ENCODE measurements at regions not wholly inside any gene's neighbourhood (a gene's known extent, or its start where the extent isn't known, plus 50 kb on each side); places are given as distances from the start of the nearest gene placed in this dataset.

- no TSS peak for BruUV-seq (replicated peaks)
- Histone ChIP-seq H3K27ac (ENCODE audit: extremely low read length, insufficient read depth, low read length) (no peak overlapping the region), H3K36me3 (replicated peaks in 1 of 2; ENCODE audit: control insufficient read depth in 1 of 2, insufficient read depth in 2 of 2, low read length in 2 of 2) (no peaks in the 10 kb centered on the region), H3K4me3 (replicated peaks in 1 of 3; ENCODE audit: insufficient read depth in 1 of 3, low read depth in 2 of 3, low read length in 3 of 3) (no peak overlapping the region), H3K9ac (ENCODE audit: insufficient read depth, low read depth, low read length) (no peak overlapping the region), H2AFZ (ENCODE audit: low read length) (no peak overlapping the region), H3K9me3 (ENCODE audit: low read length) (no peaks in the 10 kb centered on the region), H4K20me1 (ENCODE audit: insufficient read depth, low read length) (no peaks in the 10 kb centered on the region), H3K4me2 (ENCODE audit: low read depth, low read length) (no peak overlapping the region), H3K79me2 (ENCODE audit: insufficient read depth, low read length) (no peaks in the 10 kb centered on the region), H3K4me1 (ENCODE audit: insufficient read depth, low read length) (no peaks in the 10 kb centered on the region), H3K27me3 (ENCODE audit: control insufficient read depth in 1 of 2, insufficient read depth in 2 of 2, low read length in 2 of 2) (no peaks in the 10 kb centered on the region)
- ChIA-PET POLR2A (no interaction called here), CTCF (ENCODE audit: low intra/inter-chr PET ratio, low total read pairs) (no interaction called here)
- intact Hi-C loops (cut with micrococcal nuclease; ENCODE audit: unreplicated experiment), result loop anchor here (5.0 to 10.0 kb wide), 2 partner anchors 101 to 193 kb away; no protein-coding TSS in a partner anchor
- DNase-seq (ENCODE audit: low spot score), result no peak
- TF ChIP-seq, protein P1, sequence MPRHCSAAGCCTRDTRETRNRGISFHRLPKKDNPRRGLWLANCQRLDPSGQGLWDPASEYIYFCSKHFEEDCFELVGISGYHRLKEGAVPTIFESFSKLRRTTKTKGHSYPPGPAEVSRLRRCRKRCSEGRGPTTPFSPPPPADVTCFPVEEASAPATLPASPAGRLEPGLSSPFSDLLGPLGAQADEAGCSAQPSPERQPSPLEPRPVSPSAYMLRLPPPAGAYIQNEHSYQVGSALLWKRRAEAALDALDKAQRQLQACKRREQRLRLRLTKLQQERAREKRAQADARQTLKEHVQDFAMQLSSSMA (CRISPR knock-in tag; IDR thresholded peaks at IDR 0.05), result no peak
- no peak for TF ChIP-seq ZC3H4 (CRISPR knock-in tag; IDR thresholded peaks at IDR 0.05; ENCODE audit: borderline replicate concordance)
- no peak for TF ChIP-seq PLSCR1 (CRISPR knock-in tag; IDR thresholded peaks at IDR 0.05; ENCODE audit: borderline replicate concordance)
- TF ChIP-seq, protein P2, sequence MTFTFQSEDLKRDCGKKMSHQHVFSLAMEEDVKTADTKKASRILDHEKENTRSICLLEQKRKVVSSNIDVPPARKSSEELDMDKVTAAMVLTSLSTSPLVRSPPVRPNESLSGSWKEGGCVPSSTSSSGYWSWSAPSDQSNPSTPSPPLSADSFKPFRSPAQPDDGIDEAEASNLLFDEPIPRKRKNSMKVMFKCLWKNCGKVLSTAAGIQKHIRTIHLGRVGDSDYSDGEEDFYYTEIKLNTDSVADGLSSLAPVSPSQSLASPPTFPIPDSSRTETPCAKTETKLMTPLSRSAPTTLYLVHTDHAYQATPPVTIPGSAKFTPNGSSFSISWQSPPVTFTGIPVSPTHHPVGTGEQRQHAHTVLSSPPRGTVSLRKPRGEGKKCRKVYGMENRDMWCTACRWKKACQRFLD (CRISPR knock-in tag; IDR thresholded peaks at IDR 0.05; ENCODE audit: borderline replicate concordance), result no peak
- no peak for TF ChIP-seq KDM4B (CRISPR knock-in tag; IDR thresholded peaks at IDR 0.05)
- TF ChIP-seq ZNF891 (CRISPR knock-in tag; IDR thresholded peaks at IDR 0.05), result no peak
- TF ChIP-seq, protein P3, sequence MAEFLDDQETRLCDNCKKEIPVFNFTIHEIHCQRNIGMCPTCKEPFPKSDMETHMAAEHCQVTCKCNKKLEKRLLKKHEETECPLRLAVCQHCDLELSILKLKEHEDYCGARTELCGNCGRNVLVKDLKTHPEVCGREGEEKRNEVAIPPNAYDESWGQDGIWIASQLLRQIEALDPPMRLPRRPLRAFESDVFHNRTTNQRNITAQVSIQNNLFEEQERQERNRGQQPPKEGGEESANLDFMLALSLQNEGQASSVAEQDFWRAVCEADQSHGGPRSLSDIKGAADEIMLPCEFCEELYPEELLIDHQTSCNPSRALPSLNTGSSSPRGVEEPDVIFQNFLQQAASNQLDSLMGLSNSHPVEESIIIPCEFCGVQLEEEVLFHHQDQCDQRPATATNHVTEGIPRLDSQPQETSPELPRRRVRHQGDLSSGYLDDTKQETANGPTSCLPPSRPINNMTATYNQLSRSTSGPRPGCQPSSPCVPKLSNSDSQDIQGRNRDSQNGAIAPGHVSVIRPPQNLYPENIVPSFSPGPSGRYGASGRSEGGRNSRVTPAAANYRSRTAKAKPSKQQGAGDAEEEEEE (CRISPR knock-in tag; IDR thresholded peaks at IDR 0.05; ENCODE audit: borderline replicate concordance), result no peak
- ATAC-seq, result no peak
- in situ Hi-C loops (cut with HindIII; ENCODE audit: extremely low pct_ligation_motif_present, low pct_unique_long_range_greater_than_20kb), result no loop called here
- WGBS (ENCODE audit: low lambda C conversion rate), result 38% methylated on average over 5 of the region's 7 CpGs
- FAIRE-seq, result no peak
These were observed 163.8 kb upstream of the PGRMC2 start for GRCh38 chr4:128451270-128451905.

Measured in HepG2 (cell line).